ENCODE measurements at regions not wholly inside any gene's neighbourhood (a gene's known extent, or its start where the extent isn't known, plus 50 kb on each side); places are given as distances from the start of the nearest gene placed in this dataset.
A peak's percentile ranks its signal among the peaks of the same experiment; 100 is the strongest.
"Not testable (repeated sequence)": the region's sequence is repeated elsewhere in the genome, so short reads cannot be mapped to it uniquely, and the experiment has no call there.

DNA sequence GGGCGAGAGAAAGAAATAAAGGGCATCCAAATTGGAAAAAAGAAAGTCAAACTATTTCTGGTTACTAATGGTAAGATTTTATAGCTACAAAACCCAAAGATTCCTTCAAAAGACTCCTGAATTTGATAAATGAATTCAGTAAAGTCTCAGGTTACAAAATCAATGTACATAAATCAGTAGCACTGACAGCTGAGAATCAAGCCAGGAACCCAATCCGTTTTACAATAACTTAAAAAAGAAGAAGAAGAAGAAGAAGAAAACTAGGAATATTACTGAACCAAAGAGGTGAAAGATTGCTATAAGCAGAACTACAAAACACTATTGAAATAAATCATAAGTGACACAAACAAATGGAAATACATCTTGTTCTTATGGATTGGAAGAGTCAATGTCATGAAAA lies 291.5 kb upstream of the GULP1 start:
- DNase-seq: no peak

DNA sequence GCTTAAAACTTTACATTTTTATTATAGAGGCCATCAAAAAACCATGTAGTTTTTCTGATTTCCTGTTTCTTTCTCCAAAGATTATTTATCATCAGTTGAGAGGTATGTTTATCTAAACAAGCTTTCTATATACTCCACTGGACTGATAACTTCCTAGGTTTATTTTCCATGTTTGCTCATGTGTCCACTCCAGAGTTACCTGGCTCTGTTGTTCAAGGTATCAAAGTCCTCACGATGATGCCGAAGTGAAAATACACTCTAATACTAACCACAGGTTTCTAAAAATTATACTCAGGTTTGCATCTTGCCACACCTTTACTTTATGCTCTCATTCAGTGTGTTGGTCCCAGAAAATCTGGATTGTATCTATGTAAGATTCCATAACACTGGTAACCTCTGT lies 287.9 kb upstream of the GULP1 start:
- DNase-seq: no peak

DNA sequence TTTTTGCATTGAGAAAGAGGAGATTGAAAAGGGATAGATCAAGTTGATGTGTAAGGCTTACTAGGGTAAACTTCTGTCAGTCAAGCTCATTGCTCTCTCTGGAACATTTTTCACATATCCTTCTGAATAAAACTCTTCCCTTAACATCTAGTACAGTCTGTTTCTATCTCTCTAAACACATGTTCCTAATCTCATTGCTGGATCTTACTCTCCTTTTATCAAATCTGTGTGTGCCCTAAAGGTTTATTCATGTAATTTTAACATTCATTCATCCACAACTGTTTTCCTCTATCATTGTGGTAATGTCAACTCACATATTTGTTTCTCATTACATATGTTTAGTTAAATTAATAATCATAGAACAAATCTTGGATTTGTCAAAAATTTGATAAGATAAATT lies 277.9 kb upstream of the GULP1 start:
- no peak for DNase-seq

DNA sequence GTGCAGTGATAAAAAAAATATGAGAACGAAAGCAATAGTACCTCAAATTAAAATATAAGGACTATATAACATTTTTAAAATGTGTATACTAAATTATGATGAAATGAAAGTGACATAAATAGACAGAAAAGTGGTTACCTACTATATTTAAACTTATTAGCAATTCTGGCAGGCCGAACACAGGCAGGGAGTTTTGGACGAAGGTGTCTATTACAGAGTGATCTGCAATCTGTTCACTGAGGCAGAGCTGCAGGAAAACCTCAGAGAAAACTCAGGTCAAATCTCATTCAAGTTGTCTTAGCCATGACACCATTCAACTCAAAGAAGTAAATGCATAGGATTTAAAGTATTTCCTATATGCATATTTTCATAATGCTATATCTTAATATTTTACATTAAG lies 274.8 kb upstream of the GULP1 start:
- no peak for DNase-seq

DNA sequence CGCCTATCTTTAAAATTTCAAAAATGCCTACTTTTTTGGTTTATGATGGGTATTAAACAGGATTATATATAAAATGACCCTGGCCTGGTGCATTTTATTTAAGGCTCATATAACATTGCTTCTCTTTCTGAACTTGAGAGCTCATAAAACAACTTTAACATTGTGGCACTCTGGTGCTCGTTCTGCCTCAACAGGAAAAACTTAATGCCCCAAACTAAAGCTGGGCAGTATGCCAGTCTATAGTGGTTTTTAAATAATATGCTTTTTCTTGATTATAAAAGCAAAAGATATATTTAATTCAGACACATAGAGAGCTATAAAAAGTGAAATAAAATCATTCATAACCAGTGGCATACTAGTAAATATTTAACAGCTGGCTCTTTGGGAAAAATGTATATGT lies 269.3 kb upstream of the GULP1 start:
- DNase-seq: no peak

DNA sequence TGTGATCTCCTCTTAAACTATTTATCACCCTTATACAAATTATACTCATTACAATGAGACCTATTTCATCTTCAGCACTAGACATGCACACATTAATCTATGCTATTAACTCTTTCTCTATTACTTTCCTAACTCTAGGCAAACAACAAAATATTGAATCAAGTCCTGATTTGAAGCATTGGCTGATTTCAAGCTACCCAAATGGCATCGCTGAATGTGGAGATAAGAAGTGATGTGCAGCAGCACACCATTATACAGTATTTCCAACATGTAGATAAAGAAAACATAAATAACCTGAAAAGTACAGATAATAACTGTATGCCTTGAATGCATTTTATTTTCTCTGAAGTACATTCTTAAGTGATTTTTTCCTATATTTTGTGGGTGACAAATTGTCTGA lies 268.6 kb upstream of the GULP1 start:
- no peak for DNase-seq

DNA sequence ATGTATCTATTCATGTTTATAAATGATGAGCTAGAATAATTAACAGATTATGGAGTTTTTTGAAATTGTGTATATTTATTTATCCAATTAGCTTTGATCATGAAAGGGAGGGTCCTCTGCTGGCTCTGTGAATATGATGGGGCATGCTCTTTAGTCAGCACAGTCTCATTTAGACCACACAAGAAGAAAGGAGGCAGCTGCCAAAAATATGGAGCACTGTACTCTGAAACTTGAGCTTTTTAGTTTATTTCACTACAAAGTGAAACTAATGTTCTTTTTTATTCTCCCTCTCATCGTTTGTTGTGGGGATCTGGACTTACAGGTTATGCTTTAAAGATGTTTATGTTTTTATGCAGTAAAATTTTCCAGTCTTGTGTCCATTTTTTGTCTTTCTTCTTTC lies 266.9 kb upstream of the GULP1 start:
- no peak for DNase-seq

DNA sequence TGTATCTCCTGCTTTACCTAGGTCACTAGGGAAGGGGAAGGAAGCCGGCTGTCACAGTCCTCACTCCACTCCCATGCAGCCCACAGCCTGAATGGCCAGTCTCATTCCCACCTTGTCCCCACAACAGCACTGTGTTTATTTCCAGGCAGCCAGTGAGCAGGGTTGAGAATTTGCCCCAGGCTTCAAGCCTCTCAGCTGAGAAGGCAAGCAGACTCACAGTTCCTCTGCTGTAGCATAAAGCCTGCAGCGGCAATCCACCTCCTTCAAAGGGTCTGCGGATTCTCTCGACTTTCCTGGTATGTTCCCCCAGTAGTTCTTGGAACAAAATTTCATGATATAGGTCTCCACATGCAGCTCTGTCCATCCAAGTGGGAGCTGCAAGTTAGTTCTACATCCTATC lies 262.9 kb upstream of the GULP1 start:
- DNase-seq: no peak

DNA sequence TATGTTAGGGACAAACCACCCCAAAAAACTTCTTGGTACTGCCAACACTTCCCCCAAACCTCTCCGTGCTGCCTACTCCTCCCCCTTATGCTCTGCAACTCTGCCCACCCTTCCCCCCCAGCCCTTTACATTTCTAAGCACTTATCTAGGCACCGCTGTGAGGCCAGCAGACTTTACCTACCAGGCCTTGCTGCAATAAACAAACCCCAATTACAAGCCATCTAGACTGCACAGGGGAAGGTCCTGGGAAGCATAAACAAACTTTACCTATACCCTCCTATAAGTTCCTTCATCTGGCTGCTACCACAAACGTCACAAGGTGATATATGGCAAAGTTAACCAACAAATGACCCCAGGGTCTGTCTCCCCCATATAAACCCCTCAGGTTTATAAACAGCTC lies 259.4 kb upstream of the GULP1 start:
- DNase-seq: no peak

DNA sequence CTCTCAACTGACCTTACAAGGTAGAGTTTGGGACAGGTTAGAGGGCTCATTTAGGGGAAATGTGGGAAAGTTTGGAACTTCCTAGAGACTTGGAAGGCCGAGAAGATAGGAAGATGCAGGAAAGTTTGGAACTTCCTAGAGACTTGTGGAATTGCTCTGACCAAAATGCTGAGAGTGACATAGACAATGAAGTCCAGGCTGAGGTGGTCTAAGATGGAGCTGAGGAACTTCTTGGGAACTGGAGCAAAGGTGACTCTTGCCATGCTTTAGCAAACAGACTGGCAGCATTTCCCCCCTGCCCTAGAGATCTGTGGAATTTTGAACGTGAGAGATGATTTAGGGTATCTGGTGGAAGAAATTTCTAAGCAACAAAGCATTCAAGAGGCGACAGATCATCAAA lies 258.9 kb upstream of the GULP1 start:
- no peak for DNase-seq

DNA sequence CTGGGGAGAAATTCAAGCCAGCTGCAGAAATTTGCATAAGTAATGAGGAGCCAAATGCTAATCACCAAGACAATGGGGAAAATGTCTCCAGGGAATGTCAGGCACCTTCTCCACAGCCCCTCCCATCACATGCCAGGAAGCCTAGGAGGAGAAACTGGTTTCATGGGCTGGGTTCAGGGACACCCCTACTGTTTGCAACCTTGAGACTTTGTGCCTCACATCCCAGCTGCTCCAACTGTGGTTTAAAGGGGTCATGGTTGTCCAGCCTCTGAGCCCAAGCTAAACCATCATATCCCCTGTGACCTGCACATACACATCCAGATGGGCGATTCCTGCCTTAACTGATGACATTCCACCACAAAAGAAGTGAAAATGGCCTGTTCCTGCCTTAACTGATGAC lies 258.4 kb upstream of the GULP1 start:
- DNase-seq: not testable (repeated sequence)

DNA sequence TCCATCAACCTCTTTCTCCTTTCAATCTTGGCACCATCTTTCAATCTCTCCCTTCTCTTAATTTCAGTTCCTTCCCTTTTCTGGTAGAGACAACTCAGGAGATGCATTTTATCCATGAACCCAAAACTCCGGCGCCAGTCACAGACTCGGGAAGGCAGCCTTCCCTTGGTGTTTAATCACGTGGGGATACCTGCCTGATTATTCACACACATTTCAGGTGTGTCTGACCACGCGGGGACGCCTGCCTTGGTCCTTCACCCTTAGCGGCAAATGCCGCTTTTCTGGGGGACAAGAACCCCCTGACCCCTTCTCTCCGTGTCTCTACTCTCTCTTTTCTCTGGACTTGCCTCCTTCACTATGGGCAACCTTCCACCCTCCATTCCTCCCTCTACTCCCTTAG lies 257.6 kb upstream of the GULP1 start:
- DNase-seq: not testable (repeated sequence)

DNA sequence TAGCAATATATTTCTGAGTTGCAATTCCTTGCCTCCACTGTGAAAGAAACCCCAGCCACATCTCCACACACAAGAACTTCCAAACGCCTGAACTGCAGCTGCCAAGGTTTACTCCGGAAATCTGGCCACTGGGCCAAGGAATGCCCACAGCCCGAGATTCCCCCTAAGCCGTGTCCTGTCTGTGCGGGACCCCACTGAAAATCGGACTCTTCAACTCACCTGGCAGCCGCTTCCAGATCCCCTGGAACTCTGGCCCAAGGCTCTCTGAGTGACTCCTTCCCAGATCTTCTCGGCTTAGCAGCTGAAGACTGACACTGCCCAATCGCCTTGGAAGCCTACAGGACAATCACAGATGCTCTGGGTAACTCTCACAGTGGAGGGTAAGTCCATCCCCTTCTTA lies 256.3 kb upstream of the GULP1 start:
- DNase-seq: not testable (repeated sequence)

DNA sequence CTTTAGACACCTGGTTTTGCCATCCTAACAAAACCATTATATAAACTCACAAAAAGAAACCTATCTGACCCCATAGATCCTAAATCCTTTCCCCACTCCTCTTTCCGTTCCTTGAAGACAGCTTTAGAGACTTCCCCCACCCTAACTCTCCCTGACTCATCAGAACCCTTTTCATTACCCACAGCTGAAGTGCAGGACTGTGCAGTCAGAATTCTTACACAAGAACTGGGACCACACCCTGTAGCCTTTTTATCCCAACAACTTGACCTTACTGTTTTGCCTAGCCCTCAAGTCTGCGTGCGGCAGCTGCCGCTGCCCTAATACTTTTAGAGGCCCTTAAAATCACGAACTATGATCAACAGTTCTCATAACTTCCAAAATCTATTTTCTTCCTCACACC lies 254.9 kb upstream of the GULP1 start:
- DNase-seq: not testable (repeated sequence)

DNA sequence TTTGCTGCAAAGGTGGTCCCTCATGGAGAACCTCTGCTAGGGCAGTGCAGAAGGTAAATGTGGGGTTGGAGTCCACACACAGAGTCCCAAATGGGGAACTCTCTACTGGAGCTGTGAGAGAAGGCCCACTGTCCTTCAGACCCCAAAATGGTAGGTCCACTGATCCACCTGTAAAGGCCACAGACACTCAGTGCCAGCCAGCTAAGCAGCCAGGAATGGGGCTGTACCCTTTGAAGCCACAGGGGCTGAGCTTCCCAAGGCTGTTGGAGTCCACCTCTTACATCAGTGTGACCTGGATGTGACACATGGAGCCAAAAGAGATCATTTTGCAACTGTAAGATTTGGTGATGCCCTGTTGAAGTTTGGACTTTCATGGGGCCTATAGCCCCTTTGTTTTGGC lies 252.4 kb upstream of the GULP1 start:
- no peak for DNase-seq

DNA sequence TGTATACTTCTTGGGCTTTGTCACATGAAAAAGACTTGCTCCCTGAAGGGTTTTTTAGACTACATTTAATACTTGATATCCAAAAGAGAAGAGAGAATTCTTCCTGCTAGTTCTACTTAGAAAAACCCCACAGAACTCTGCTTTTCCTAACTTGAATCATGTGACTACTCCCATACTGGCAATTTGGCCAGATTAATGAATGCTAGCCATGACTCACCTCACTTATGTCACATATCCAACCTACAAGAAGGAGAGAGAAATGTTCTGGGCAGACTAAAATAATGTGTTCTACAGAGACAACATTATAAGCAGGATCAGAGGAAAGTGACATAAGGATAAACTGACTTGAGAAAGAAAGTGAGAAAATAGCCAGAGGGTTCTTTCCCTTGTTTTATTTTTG lies 249.3 kb upstream of the GULP1 start:
- peak; percentile 24 for DNase-seq

DNA sequence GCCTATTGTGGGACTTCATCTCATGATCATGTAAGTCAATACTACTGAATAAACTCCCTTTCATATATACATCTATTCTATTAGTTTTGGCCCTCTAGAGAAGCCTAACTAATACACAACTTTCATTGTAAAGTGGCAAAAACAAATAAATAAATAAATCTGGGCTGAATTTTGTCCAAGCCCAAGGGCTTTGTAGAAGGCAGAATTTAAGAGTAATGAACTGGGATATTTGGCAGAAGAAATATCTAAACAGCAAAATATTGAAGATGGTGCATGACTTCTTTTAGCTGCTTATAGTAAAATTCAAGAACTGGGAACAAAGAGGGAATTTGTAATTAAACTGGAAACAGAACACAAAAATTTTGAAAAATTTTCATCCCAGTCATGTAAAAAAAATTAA lies 246.7 kb upstream of the GULP1 start:
- DNase-seq: no peak

DNA sequence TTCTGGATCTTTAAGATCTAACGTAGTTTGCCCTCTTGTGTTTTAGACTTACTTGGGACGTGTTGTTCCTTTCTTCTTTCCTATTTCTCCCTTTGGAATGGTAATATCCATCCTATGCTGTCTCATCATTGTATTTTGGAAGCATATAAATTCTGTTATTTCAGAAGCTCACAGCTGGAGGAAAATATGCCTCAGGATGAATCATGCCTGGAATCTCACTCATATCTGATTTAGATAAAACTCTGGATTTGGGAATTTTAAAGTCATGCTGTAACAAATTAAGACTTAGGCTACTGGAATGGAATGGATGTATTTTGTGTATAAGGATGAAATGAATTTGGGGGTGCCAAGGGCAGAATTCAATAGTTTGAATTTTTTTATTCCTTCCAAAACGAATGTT lies 245.2 kb upstream of the GULP1 start:
- no peak for DNase-seq

DNA sequence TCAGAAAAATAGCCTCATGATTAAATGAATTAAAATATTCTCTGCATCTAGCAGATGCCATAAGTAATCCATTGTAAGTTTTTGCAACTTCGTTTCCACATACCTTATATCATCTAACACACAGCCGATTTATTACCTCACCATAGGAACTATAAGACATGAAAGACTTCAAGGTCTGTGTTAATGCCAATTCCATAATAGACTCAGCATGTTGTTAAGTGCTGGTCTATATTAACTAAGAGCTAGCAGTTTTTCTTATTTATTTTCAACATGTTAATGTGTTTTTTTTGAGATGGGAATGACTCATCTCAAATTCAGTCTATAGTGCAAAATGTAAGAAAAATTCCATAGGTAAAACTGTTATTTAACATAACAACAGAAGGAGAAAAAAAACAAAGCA lies 243.9 kb upstream of the GULP1 start:
- no peak for DNase-seq

DNA sequence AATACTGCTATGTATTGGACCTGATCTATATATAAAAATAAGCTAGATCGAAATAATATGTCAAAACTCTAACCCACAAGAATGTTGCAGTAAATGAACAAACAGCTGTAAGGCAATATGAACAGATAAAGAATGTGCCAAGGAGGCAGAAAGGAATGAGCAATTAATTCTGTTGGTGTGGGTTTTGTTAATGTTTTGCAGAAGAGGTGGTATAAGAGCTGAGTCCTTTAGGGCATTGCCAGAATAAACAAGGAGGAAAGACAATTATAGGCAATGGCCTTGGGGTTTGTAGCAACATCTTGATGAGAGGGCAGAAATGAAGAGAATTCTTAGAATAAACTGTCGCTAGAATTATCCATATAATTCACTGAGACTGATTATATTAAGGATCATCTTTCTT lies 240.9 kb upstream of the GULP1 start:
- no peak for DNase-seq

DNA sequence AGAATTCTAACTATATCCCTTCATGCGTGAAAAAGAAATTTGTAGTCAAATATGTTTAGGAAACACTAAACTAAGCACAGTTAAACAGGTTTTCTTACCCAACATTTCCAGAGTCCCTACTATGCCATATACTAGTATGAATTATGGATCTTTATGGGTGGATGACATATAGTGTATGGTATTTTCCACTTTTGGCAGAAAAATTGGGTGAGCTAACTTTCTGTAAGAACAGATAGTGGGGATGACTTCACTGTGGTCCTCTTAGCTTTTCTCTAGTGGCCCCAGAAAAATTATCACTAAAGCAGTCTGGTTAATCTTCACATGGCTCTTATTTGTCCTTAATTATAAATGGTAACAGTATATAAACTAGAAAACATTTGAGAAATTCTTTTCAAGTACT lies 240.0 kb upstream of the GULP1 start:
- DNase-seq: no peak

DNA sequence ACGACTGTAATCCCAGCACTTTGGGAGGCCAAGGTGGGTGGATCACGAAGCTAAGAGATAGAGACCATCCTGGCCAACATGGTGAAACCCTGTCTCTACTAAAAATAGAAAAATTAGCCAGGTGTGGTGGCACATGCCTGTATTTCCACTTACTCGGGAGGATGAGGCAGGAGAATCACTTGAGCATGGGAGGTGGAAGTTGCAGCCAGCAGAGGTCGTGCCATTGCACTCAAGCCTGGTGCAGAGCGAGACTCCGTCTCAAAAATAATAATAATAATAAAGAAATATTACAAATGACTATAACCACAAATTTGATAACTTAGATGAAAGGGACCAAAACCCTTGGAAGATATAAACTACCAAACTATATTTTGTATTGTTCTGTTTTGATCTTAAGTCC lies 226.3 kb upstream of the GULP1 start:
- DNase-seq: no peak

DNA sequence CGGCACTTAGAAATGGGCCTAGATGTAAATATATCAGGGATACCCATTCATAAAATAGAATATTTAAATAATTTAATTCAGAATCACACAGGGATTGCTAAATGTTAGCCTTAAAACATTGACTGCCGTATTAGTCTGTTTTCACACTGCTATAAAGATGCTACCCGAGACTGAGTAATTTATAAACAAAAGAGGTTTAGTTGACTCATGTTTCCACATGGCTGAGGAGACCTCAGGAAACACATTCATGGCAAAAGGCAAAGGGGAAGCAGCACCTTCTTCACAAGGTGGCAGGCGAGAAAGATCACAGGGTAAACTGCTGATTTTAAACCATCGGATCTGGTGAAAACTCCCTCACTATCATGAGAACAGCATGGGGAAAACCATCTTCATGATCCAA lies 223.6 kb upstream of the GULP1 start:
- no peak for DNase-seq

DNA sequence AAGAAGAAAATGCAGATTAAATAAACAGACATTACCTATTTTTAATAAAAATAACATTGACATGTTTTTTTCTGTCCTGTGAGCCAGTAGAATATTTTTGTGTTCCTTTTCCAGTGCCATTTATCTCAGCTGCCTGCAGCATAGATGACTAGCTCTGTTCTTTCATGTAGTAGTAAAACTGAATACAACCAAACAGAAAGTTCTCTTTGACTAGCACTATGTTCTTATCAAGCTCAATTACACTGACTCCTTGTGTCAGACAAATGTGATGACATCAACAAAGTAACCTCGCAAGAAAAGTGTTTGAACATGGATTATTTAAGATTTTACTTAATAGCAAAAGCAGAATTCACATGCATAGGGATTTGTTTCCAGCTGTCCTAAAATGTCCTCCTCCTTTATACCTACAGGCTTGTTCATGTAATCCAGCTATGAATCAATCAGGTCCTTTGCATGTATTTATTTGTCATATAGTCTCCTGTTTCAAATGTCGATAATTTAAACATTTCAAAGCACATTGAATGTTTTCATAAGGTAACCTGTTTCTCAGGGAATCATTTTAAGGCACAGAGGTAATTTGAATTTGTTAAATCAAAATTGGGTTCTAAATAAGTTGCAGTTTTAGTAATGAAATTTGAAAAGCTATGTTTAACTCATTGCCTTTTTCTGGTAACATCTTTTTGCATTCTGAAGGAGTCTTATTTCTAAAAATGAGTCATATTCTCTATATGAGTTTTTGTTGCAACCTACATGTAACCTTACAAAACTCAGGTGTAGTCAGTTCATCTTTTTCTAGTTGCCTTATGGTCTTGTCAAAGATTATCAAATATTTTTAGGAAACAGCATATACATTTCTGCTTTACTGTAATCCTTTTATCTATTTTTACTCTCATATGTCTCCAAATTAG lies 215.3 kb upstream of the GULP1 start:
- no peak for DNase-seq

DNA sequence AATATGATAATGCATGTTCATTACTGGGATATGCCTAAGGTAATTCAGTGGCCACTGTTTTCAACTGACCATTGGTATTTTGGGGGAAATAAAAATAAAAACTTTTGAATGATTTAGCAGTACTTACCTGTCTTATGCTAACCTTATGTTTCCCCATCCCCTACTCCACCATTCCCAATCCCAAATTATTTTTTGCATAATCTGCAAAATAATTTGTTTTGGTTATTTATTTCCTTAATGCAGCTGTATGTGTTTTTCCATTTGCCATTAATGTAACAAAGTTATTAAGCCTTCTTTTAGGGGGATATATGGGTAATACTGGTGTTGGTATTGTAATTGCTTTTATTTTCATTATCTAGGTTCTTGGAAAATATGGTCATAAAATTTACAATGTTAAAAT lies 213.9 kb upstream of the GULP1 start:
- no peak for DNase-seq
